WTC11 (cell line): ENCODE measurements at regions not wholly inside any gene's neighbourhood (a gene's known extent, or its start where the extent isn't known, plus 50 kb on each side); places are given as distances from the start of the nearest gene placed in this dataset.

Source experiments
- ATAC-seq: fragments of 200-7000 bp; cut with Tn5 transposase; 2 replicates; pipeline ENCODE4 v1.10.0; 2021; ENCODE audit warnings: mild to moderate bottlenecking, moderate library complexity
- CTCF ChIA-PET: fragments of 300-600 bp; sonication (Branson Sonifier 250); formaldehyde crosslinking; loops from one replicate; lab custom pipeline; 2021; ENCODE audit warnings: antibody characterized with exemption; lab: Charles Lee
- POLR2A ChIA-PET: fragments of 350-600 bp; sonication (Branson Sonifier 250); formaldehyde crosslinking; loops from one replicate; lab custom pipeline; 2021; ENCODE audit warnings: antibody characterized with exemption; lab: Charles Lee
- DNase-seq: peaks from one replicate; pipeline ENCODE4 v3.0.0; 2021; ENCODE audit warnings: low spot score
- H3K27ac Mint-ChIP-seq: 2 replicates; pipeline ENCODE4 v1.8.0; 2021; ENCODE audit warnings: mixed read lengths
- H3K27me3 Mint-ChIP-seq: 2 replicates; pipeline ENCODE4 v1.8.0; 2021; ENCODE audit warnings: low read depth, mild to moderate bottlenecking, moderate library complexity, mixed read lengths
- H3K36me3 Mint-ChIP-seq: 2 replicates; pipeline ENCODE4 v1.8.0; 2021; ENCODE audit warnings: mixed read lengths
- H3K4me1 Mint-ChIP-seq: 2 replicates; pipeline ENCODE4 v1.8.0; 2022; ENCODE audit warnings: mixed read lengths
- H3K4me3 Mint-ChIP-seq: 2 replicates; pipeline ENCODE4 v1.8.0; 2021; ENCODE audit warnings: mild to moderate bottlenecking, moderate library complexity, mixed read lengths
- H3K9me3 Mint-ChIP-seq: 2 replicates; pipeline ENCODE4 v1.8.0; 2021; ENCODE audit warnings: mixed read lengths
- E2F4 ChIP-seq: sonication (generic); formaldehyde crosslinking; IDR thresholded peaks from 2 replicates; pipeline ENCODE4 v1.8.1; 2022; ENCODE audit warnings: low read depth, mild to moderate bottlenecking, moderate library complexity, missing genetic modification reagents, borderline replicate concordance
- ERG ChIP-seq: fragments of 250-450 bp; sonication (Bioruptor Pico); IDR thresholded peaks from 2 replicates; pipeline ENCODE4 v1.8.0; 2021; ENCODE audit warnings: mild to moderate bottlenecking
- FOXJ3 ChIP-seq: sonication (generic); formaldehyde crosslinking; IDR thresholded peaks from 2 replicates; pipeline ENCODE4 v1.9.0; 2021; ENCODE audit warnings: missing genetic modification reagents, mild to moderate bottlenecking, borderline replicate concordance
- IRF2 ChIP-seq: sonication (generic); formaldehyde crosslinking; IDR thresholded peaks from 2 replicates; pipeline ENCODE4 v1.8.0; 2022; ENCODE audit warnings: low read depth, missing genetic modification reagents, borderline replicate concordance
- NR1H2 ChIP-seq: sonication (generic); formaldehyde crosslinking; IDR thresholded peaks from 2 replicates; pipeline ENCODE4 v1.9.0; 2021; ENCODE audit warnings: mild to moderate bottlenecking, moderate library complexity, missing genetic modification reagents
- NR3C1 ChIP-seq: sonication (generic); formaldehyde crosslinking; conservative IDR thresholded peaks from 2 replicates; pipeline ENCODE4 v1.8.1; 2023; ENCODE audit warnings: low read depth, mild to moderate bottlenecking, missing genetic modification reagents
- PRRX2 ChIP-seq: fragments of 250-450 bp; sonication (Bioruptor Pico); IDR thresholded peaks from 2 replicates; pipeline ENCODE4 v1.8.0; 2021; ENCODE audit warnings: mild to moderate bottlenecking
- RELA ChIP-seq: sonication (generic); formaldehyde crosslinking; IDR thresholded peaks from 2 replicates; pipeline ENCODE4 v1.8.1; 2022; ENCODE audit warnings: missing genetic modification reagents, mild to moderate bottlenecking, borderline replicate concordance
- RORB ChIP-seq: fragments of 250-450 bp; sonication (Bioruptor Pico); IDR thresholded peaks from 2 replicates; pipeline ENCODE4 v1.9.0; 2021; ENCODE audit warnings: mild to moderate bottlenecking
- SMAD3 ChIP-seq: sonication (generic); formaldehyde crosslinking; IDR thresholded peaks from 2 replicates; pipeline ENCODE4 v1.8.0; 2022; ENCODE audit warnings: missing genetic modification reagents, mild to moderate bottlenecking, borderline replicate concordance
- TCF7 ChIP-seq: sonication (generic); formaldehyde crosslinking; IDR thresholded peaks from 2 replicates; pipeline ENCODE4 v1.8.0; 2022; ENCODE audit warnings: mild to moderate bottlenecking, low read depth, missing genetic modification reagents, moderate library complexity
- TEAD4 ChIP-seq: sonication (generic); formaldehyde crosslinking; IDR thresholded peaks from 2 replicates; pipeline ENCODE4 v1.8.0; 2022; ENCODE audit warnings: mild to moderate bottlenecking, missing genetic modification reagents
- TP53 ChIP-seq: sonication (generic); formaldehyde crosslinking; IDR thresholded peaks from 2 replicates; pipeline ENCODE4 v1.8.1; 2023; ENCODE audit warnings: mild to moderate bottlenecking, missing genetic modification reagents
- ZNF263 ChIP-seq: sonication (generic); formaldehyde crosslinking; IDR thresholded peaks from 2 replicates; pipeline ENCODE4 v1.8.1; 2022; ENCODE audit warnings: low read depth, mild to moderate bottlenecking, moderate library complexity, missing genetic modification reagents
- ZNF281 ChIP-seq: sonication (generic); formaldehyde crosslinking; IDR thresholded peaks from 2 replicates; pipeline ENCODE4 v1.8.0; 2023; ENCODE audit warnings: mild to moderate bottlenecking, missing genetic modification reagents
- ZNF671 ChIP-seq: fragments of 250-450 bp; sonication (Bioruptor Pico); IDR thresholded peaks from 2 replicates; pipeline ENCODE4 v1.8.0; 2021; ENCODE audit warnings: mild to moderate bottlenecking
- TF ChIP-seq, protein P1 (sequence below): fragments of 250-450 bp; sonication (Bioruptor Pico); conservative IDR thresholded peaks from 2 replicates; pipeline ENCODE4 v1.9.0; 2021; ENCODE audit warnings: mild to moderate bottlenecking
- TF ChIP-seq, protein P2 (sequence below): sonication (generic); formaldehyde crosslinking; IDR thresholded peaks from 2 replicates; pipeline ENCODE4 v1.8.1; 2023; ENCODE audit warnings: mild to moderate bottlenecking, missing genetic modification reagents, moderate library complexity
- TF ChIP-seq, protein P3 (sequence below): sonication (generic); formaldehyde crosslinking; IDR thresholded peaks from 2 replicates; pipeline ENCODE4 v1.8.1; 2023; ENCODE audit warnings: mild to moderate bottlenecking, missing genetic modification reagents, borderline replicate concordance
- TF ChIP-seq, protein P4 (sequence below): sonication (generic); formaldehyde crosslinking; IDR thresholded peaks from 2 replicates; pipeline ENCODE4 v1.8.0; 2023; ENCODE audit warnings: missing genetic modification reagents, mild to moderate bottlenecking, borderline replicate concordance

GRCh38 chr3:80000022-80000421 is 232.2 kb upstream of the ROBO1 start:
- H3K4me1 Mint-ChIP-seq = no peaks in the 10 kb centered on the region
- 0 out of 2 replicates have a peak, but pooled peaks cover 3% of the 10 kb centered on the region for H3K36me3 Mint-ChIP-seq
- no peak overlapping the region for H3K4me3 Mint-ChIP-seq
- 0 out of 2 replicates have a peak, but pooled peaks cover 5% of the 10 kb centered on the region for H3K9me3 Mint-ChIP-seq
- TF ChIP-seq ZNF263 (CRISPR knock-in tag) (no peak), SMAD3 (CRISPR knock-in tag) (no peak), PRRX2 (CRISPR knock-in tag) (no peak), RORB (CRISPR knock-in tag) (no peak), ZNF671 (CRISPR knock-in tag) (no peak), ZNF281 (no peak), NR3C1 (CRISPR knock-in tag) (no peak), RELA (CRISPR knock-in tag) (no peak), E2F4 (CRISPR knock-in tag) (no peak), FOXJ3 (CRISPR knock-in tag) (no peak), TCF7 (CRISPR knock-in tag) (no peak), ERG (CRISPR knock-in tag) (no peak), NR1H2 (CRISPR knock-in tag) (no peak), TEAD4 (CRISPR knock-in tag) (no peak), TP53 (no peak), IRF2 (no peak)
- TF ChIP-seq, protein P1, sequence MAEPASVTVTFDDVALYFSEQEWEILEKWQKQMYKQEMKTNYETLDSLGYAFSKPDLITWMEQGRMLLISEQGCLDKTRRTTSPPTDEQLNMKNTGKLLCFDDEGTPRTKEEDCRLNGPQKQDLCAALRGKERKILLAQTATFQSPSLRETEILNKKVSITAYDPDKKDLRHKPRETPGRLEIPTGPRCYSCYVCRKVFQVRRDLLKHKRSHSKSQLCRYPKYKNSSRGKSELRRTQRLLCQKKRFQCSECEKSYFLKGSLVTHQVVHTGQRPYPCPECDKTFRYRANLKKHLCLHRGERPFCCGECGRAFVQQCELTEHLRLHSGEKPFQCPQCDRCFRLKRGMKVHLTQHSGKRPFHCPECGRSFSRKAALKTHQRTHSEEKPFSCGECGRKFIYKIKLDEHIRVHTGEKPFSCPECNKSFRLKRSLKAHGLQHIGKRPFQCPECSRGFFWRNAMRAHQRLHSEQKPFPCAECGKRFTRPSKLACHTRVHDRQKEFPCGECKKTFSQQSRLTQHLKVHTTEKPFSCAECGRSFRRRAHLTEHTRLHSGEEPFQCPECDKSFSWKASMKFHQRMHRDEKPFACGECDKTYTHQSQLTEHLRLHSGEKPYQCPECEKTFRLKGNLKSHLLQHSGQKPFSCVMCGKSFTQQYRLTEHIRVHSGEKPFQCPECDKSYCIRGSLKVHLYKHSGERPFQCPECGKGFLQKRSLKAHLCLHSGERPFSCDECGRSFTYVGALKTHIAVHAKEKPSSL (CRISPR knock-in tag) = no peak
- TF ChIP-seq, protein P2, sequence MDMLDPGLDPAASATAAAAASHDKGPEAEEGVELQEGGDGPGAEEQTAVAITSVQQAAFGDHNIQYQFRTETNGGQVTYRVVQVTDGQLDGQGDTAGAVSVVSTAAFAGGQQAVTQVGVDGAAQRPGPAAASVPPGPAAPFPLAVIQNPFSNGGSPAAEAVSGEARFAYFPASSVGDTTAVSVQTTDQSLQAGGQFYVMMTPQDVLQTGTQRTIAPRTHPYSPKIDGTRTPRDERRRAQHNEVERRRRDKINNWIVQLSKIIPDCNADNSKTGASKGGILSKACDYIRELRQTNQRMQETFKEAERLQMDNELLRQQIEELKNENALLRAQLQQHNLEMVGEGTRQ (CRISPR knock-in tag) = no peak
- TF ChIP-seq, protein P3, sequence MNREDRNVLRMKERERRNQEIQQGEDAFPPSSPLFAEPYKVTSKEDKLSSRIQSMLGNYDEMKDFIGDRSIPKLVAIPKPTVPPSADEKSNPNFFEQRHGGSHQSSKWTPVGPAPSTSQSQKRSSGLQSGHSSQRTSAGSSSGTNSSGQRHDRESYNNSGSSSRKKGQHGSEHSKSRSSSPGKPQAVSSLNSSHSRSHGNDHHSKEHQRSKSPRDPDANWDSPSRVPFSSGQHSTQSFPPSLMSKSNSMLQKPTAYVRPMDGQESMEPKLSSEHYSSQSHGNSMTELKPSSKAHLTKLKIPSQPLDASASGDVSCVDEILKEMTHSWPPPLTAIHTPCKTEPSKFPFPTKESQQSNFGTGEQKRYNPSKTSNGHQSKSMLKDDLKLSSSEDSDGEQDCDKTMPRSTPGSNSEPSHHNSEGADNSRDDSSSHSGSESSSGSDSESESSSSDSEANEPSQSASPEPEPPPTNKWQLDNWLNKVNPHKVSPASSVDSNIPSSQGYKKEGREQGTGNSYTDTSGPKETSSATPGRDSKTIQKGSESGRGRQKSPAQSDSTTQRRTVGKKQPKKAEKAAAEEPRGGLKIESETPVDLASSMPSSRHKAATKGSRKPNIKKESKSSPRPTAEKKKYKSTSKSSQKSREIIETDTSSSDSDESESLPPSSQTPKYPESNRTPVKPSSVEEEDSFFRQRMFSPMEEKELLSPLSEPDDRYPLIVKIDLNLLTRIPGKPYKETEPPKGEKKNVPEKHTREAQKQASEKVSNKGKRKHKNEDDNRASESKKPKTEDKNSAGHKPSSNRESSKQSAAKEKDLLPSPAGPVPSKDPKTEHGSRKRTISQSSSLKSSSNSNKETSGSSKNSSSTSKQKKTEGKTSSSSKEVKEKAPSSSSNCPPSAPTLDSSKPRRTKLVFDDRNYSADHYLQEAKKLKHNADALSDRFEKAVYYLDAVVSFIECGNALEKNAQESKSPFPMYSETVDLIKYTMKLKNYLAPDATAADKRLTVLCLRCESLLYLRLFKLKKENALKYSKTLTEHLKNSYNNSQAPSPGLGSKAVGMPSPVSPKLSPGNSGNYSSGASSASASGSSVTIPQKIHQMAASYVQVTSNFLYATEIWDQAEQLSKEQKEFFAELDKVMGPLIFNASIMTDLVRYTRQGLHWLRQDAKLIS = no peak
- TF ChIP-seq, protein P4, sequence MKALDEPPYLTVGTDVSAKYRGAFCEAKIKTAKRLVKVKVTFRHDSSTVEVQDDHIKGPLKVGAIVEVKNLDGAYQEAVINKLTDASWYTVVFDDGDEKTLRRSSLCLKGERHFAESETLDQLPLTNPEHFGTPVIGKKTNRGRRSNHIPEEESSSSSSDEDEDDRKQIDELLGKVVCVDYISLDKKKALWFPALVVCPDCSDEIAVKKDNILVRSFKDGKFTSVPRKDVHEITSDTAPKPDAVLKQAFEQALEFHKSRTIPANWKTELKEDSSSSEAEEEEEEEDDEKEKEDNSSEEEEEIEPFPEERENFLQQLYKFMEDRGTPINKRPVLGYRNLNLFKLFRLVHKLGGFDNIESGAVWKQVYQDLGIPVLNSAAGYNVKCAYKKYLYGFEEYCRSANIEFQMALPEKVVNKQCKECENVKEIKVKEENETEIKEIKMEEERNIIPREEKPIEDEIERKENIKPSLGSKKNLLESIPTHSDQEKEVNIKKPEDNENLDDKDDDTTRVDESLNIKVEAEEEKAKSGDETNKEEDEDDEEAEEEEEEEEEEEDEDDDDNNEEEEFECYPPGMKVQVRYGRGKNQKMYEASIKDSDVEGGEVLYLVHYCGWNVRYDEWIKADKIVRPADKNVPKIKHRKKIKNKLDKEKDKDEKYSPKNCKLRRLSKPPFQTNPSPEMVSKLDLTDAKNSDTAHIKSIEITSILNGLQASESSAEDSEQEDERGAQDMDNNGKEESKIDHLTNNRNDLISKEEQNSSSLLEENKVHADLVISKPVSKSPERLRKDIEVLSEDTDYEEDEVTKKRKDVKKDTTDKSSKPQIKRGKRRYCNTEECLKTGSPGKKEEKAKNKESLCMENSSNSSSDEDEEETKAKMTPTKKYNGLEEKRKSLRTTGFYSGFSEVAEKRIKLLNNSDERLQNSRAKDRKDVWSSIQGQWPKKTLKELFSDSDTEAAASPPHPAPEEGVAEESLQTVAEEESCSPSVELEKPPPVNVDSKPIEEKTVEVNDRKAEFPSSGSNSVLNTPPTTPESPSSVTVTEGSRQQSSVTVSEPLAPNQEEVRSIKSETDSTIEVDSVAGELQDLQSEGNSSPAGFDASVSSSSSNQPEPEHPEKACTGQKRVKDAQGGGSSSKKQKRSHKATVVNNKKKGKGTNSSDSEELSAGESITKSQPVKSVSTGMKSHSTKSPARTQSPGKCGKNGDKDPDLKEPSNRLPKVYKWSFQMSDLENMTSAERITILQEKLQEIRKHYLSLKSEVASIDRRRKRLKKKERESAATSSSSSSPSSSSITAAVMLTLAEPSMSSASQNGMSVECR = no peak
- CTCF ChIA-PET = no interaction called here
- no peak overlapping the region for H3K27ac Mint-ChIP-seq
- no peaks in the 10 kb centered on the region for H3K27me3 Mint-ChIP-seq
- POLR2A ChIA-PET = no interaction called here
- ATAC-seq = no peak
- no peak for DNase-seq
